ENCODE measurements at regions not wholly inside any gene's neighbourhood (a gene's known extent, or its start where the extent isn't known, plus 50 kb on each side); places are given as distances from the start of the nearest gene placed in this dataset.

DNA sequence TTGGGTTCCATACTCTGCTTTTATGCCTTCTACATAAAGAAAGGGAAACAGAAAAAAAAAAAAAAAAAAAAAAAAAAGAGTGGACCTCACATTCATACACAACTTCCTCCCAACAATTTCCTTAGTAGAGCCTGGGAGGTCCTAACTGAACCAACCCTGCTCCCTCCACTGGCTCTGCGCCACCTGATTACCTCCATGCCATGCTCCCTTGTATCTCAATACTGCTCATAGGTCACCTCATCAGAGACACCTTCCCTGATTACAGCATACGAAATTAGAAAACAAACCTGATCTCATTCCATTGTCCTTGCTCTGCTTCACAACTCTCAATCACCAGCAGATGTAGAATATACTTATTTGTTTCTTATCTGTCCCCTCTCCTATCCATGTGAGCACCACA lies 134.2 kb upstream of the EYA4 start:
- H3K4me2 ChIP-seq (ENCODE audit: insufficient read depth, insufficient read length, low read length): no peak overlapping the region
- no peak overlapping the region for H3K9ac ChIP-seq (ENCODE audit: extremely low read depth, insufficient read length, low read length)
- Mint-ChIP-seq H3K4me1 (0 out of 4 replicates have a peak, but pooled peaks cover 2 to 5% of the 10 kb centered on the region in 2 experiments), H3K4me3 (no peak overlapping the region), H3K27ac (no peak overlapping the region), H3K9me3 (no peaks in the 10 kb centered on the region), H3K36me3 (ENCODE audit: insufficient read depth in 1 of 3, low read depth in 3 of 3) (no peaks in the 10 kb centered on the region), H3K27me3 (ENCODE audit: low read depth) (no peaks in the 10 kb centered on the region)
- no CpG with 5 or more reads among the region's 2 CpGs for WGBS (ENCODE audit: extremely low coverage, insufficient read length, low lambda C conversion rate)
- no peaks in the 10 kb centered on the region for H3K79me2 ChIP-seq (ENCODE audit: insufficient read depth, low read length)
- no peak overlapping the region for H4K8ac ChIP-seq (replicated peaks; ENCODE audit: insufficient read length, low read depth, low read length)
- DNase-seq: no peak
- TF ChIP-seq, protein P1, sequence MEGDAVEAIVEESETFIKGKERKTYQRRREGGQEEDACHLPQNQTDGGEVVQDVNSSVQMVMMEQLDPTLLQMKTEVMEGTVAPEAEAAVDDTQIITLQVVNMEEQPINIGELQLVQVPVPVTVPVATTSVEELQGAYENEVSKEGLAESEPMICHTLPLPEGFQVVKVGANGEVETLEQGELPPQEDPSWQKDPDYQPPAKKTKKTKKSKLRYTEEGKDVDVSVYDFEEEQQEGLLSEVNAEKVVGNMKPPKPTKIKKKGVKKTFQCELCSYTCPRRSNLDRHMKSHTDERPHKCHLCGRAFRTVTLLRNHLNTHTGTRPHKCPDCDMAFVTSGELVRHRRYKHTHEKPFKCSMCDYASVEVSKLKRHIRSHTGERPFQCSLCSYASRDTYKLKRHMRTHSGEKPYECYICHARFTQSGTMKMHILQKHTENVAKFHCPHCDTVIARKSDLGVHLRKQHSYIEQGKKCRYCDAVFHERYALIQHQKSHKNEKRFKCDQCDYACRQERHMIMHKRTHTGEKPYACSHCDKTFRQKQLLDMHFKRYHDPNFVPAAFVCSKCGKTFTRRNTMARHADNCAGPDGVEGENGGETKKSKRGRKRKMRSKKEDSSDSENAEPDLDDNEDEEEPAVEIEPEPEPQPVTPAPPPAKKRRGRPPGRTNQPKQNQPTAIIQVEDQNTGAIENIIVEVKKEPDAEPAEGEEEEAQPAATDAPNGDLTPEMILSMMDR (conservative IDR thresholded peaks at IDR 0.05): no peak
- H3K23ac ChIP-seq (ENCODE audit: insufficient read length, low read depth, low read length): no peak overlapping the region
- no peak overlapping the region for H2BK20ac ChIP-seq (ENCODE audit: low read depth, low read length, poor library complexity, severe bottlenecking)
- H3K9me3 ChIP-seq (ENCODE audit: control insufficient read depth, low read depth, low read length): no peaks in the 10 kb centered on the region
- no peak overlapping the region for H2BK15ac ChIP-seq (ENCODE audit: low read depth, low read length)
- no peak overlapping the region for H2BK5ac ChIP-seq (ENCODE audit: insufficient read length, low read length)
- no peak overlapping the region for H2AK5ac ChIP-seq (ENCODE audit: insufficient read length, low read length)
- no peaks in the 10 kb centered on the region for H3K27me3 ChIP-seq (ENCODE audit: insufficient read depth, low read length)
- H3K4me1 ChIP-seq (ENCODE audit: insufficient read depth, low read length): no peaks in the 10 kb centered on the region
- H4K91ac ChIP-seq (ENCODE audit: insufficient read length, low read depth, low read length): no peak overlapping the region
- H4K5ac ChIP-seq (ENCODE audit: insufficient read length, low read depth, low read length): no peak overlapping the region
- H2AFZ ChIP-seq (ENCODE audit: low read length): no peak overlapping the region
- no peak overlapping the region for H3K4ac ChIP-seq (ENCODE audit: low read depth, low read length)
- no peak overlapping the region for H2BK12ac ChIP-seq (ENCODE audit: insufficient read length, low read depth, low read length)
- no peaks in the 10 kb centered on the region for H3K23me2 ChIP-seq (ENCODE audit: insufficient read length, low read depth, low read length, poor library complexity, severe bottlenecking)
- H3K56ac ChIP-seq (ENCODE audit: insufficient read length, low read depth, low read length): no peak overlapping the region
- H3K14ac ChIP-seq (ENCODE audit: insufficient read depth, low read length): no peak overlapping the region
- no peaks in the 10 kb centered on the region for H4K20me1 ChIP-seq (ENCODE audit: control insufficient read depth, insufficient read depth, insufficient read length)
- H3K79me1 ChIP-seq (ENCODE audit: insufficient read depth, low read depth, low read length, poor library complexity, severe bottlenecking): no peaks in the 10 kb centered on the region
- no peak overlapping the region for H3K27ac ChIP-seq (ENCODE audit: insufficient read length, low read depth, low read length)
- H2BK120ac ChIP-seq (ENCODE audit: low read depth, low read length, poor library complexity, severe bottlenecking): no peak overlapping the region
- H3K18ac ChIP-seq (ENCODE audit: insufficient read length, low read depth, low read length): no peak overlapping the region
- H3T11ph ChIP-seq (ENCODE audit: low read length): no peak overlapping the region
